ENCODE measurements at regions not wholly inside any gene's neighbourhood (a gene's known extent, or its start where the extent isn't known, plus 50 kb on each side); places are given as distances from the start of the nearest gene placed in this dataset.

GRCh38 chr7:118792682-118793081 is 568.2 kb downstream of the ANKRD7 start:
- TF ChIP-seq, protein P1, sequence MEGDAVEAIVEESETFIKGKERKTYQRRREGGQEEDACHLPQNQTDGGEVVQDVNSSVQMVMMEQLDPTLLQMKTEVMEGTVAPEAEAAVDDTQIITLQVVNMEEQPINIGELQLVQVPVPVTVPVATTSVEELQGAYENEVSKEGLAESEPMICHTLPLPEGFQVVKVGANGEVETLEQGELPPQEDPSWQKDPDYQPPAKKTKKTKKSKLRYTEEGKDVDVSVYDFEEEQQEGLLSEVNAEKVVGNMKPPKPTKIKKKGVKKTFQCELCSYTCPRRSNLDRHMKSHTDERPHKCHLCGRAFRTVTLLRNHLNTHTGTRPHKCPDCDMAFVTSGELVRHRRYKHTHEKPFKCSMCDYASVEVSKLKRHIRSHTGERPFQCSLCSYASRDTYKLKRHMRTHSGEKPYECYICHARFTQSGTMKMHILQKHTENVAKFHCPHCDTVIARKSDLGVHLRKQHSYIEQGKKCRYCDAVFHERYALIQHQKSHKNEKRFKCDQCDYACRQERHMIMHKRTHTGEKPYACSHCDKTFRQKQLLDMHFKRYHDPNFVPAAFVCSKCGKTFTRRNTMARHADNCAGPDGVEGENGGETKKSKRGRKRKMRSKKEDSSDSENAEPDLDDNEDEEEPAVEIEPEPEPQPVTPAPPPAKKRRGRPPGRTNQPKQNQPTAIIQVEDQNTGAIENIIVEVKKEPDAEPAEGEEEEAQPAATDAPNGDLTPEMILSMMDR (IDR thresholded peaks at IDR 0.05), result no peak
- no peak for TF ChIP-seq POLR2A (IDR thresholded peaks at IDR 0.05)

All from heart left ventricle (tissue), 13 donors.